Gastrocnemius medialis (tissue), 4 donors: ENCODE measurements at regions not wholly inside any gene's neighbourhood (a gene's known extent, or its start where the extent isn't known, plus 50 kb on each side); places are given as distances from the start of the nearest gene placed in this dataset.

Source experiments
- POLR2A ChIP-seq, 2 donors: fragments of 450-650 bp; IDR thresholded peaks; one replicate each; pipeline ENCODE4 v1.6.1; 2017; ENCODE audit warnings: antibody characterized with exemption in 2 of 2, mild to moderate bottlenecking in 2 of 2, moderate library complexity in 2 of 2
- TF ChIP-seq, protein P1 (sequence below), 5 experiments: fragments of 450-650 bp in 3 of 5; fragments of 200-600 bp in 2 of 5; sonication (generic) in 2 of 5; IDR thresholded peaks in 4 of 5; conservative IDR thresholded peaks in 1 of 5; 1 replicate in 4 of 5; 2 replicates in 1 of 5; pipeline ENCODE4 v1.5.1; 2016 to 2019; ENCODE audit warnings: antibody characterized with exemption in 5 of 5, mild to moderate bottlenecking in 3 of 5, moderate library complexity in 3 of 5

GRCh38 chr4:57866468-57867171 lies 756.4 kb upstream of the IGFBP7 start:
- TF ChIP-seq, protein P1, sequence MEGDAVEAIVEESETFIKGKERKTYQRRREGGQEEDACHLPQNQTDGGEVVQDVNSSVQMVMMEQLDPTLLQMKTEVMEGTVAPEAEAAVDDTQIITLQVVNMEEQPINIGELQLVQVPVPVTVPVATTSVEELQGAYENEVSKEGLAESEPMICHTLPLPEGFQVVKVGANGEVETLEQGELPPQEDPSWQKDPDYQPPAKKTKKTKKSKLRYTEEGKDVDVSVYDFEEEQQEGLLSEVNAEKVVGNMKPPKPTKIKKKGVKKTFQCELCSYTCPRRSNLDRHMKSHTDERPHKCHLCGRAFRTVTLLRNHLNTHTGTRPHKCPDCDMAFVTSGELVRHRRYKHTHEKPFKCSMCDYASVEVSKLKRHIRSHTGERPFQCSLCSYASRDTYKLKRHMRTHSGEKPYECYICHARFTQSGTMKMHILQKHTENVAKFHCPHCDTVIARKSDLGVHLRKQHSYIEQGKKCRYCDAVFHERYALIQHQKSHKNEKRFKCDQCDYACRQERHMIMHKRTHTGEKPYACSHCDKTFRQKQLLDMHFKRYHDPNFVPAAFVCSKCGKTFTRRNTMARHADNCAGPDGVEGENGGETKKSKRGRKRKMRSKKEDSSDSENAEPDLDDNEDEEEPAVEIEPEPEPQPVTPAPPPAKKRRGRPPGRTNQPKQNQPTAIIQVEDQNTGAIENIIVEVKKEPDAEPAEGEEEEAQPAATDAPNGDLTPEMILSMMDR (IDR thresholded peaks at IDR 0.05 in 4 of 5, conservative IDR thresholded peaks at IDR 0.05 in 1 of 5): no peak
- TF ChIP-seq POLR2A (IDR thresholded peaks at IDR 0.05): no peak
